ENCODE measurements at regions not wholly inside any gene's neighbourhood (a gene's known extent, or its start where the extent isn't known, plus 50 kb on each side); places are given as distances from the start of the nearest gene placed in this dataset.

GRCh38 chr14:51806026-51807023 is 54.1 kb upstream of the GNG2 start:
- Histone ChIP-seq H3K27me3 (ENCODE audit: control insufficient read depth in 5 of 5, insufficient read depth in 4 of 5, low read length in 5 of 5) (no peaks in the 10 kb centered on the region), H3K36me3 (ENCODE audit: control insufficient read depth in 5 of 5, insufficient read depth in 5 of 5, low read length in 5 of 5) (no peaks in the 10 kb centered on the region), H3K9ac (ENCODE audit: low read length in 5 of 5) (no peak overlapping the region), H3K4me3 (ENCODE audit: low read depth in 1 of 5, low read length in 5 of 5) (no peak overlapping the region), H3K27ac (ENCODE audit: low read depth, low read length) (no peak overlapping the region), H3K9me3 (ENCODE audit: control insufficient read depth in 5 of 5, low read length in 5 of 5) (peaks cover 0 to 7% (median 0%) of the 10 kb centered on the region in 5 donors), H3K4me1 (ENCODE audit: control insufficient read depth in 5 of 5, insufficient read depth in 5 of 5, low read length in 5 of 5) (peaks cover 0 to 23% (median 13%) of the 10 kb centered on the region in 5 donors)

GRCh38 chr14:51807356-51807755 is 53.1 kb upstream of the GNG2 start:
- Histone ChIP-seq H3K36me3 (ENCODE audit: control insufficient read depth in 5 of 5, insufficient read depth in 5 of 5, low read length in 5 of 5) (no peaks in the 10 kb centered on the region), H3K4me3 (ENCODE audit: low read depth in 1 of 5, low read length in 5 of 5) (no peak overlapping the region), H3K9ac (ENCODE audit: low read length in 5 of 5) (no peak overlapping the region), H3K27ac (ENCODE audit: low read depth, low read length) (peak overlapping the region; percentile 24), H3K27me3 (ENCODE audit: control insufficient read depth in 5 of 5, insufficient read depth in 4 of 5, low read length in 5 of 5) (no peaks in the 10 kb centered on the region), H3K9me3 (ENCODE audit: control insufficient read depth in 5 of 5, low read length in 5 of 5) (peaks cover 0 to 7% (median 0%) of the 10 kb centered on the region in 5 donors), H3K4me1 (ENCODE audit: control insufficient read depth in 5 of 5, insufficient read depth in 5 of 5, low read length in 5 of 5) (peaks cover 0 to 34% (median 14%) of the 10 kb centered on the region in 5 donors)
